H1 (cell line): ENCODE measurements at regions not wholly inside any gene's neighbourhood (a gene's known extent, or its start where the extent isn't known, plus 50 kb on each side); places are given as distances from the start of the nearest gene placed in this dataset.

ENCODE experiments used
- HDAC6 ChIP-seq: IDR thresholded peaks from one replicate; pipeline ENCODE4 v1.7.1; 2012; ENCODE audit warnings: low read depth, mild to moderate bottlenecking, inconsistent platforms, low read length, moderate library complexity
- NRF1 ChIP-seq: IDR thresholded peaks from 2 replicates; pipeline ENCODE4 v1.6.1; 2011; ENCODE audit warnings: mild to moderate bottlenecking, low read depth, low read length, improper control_type of control experiment
- POU5F1 ChIP-seq: IDR thresholded peaks from 2 replicates; pipeline ENCODE4 v1.6.1; 2011; ENCODE audit warnings: low read depth, mild to moderate bottlenecking, low read length, moderate library complexity
- RAD21 ChIP-seq, 2 experiments: IDR thresholded peaks in 1 of 2; conservative IDR thresholded peaks in 1 of 2; 2 replicates each; pipeline ENCODE4 v1.6.1; 2011; ENCODE audit warnings: low read depth in 2 of 2, low read length in 2 of 2, improper control_type of control experiment in 1 of 2, inconsistent platforms in 1 of 2, mild to moderate bottlenecking in 1 of 2, moderate library complexity in 1 of 2
- RFX5 ChIP-seq: IDR thresholded peaks from 2 replicates; pipeline ENCODE4 v1.6.1; 2011; ENCODE audit warnings: low read depth, low read length, improper control_type of control experiment, borderline replicate concordance
- SIRT6 ChIP-seq: IDR thresholded peaks from one replicate; pipeline ENCODE4 v1.7.1; 2012; ENCODE audit warnings: low read length, inconsistent platforms
- TCF12 ChIP-seq: IDR thresholded peaks from 2 replicates; pipeline ENCODE4 v1.6.1; 2011; ENCODE audit warnings: low read depth, mild to moderate bottlenecking, low read length
- TEAD4 ChIP-seq: IDR thresholded peaks from 2 replicates; pipeline ENCODE4 v1.6.1; 2012; ENCODE audit warnings: low read depth, low read length, inconsistent platforms, mixed read lengths

DNA sequence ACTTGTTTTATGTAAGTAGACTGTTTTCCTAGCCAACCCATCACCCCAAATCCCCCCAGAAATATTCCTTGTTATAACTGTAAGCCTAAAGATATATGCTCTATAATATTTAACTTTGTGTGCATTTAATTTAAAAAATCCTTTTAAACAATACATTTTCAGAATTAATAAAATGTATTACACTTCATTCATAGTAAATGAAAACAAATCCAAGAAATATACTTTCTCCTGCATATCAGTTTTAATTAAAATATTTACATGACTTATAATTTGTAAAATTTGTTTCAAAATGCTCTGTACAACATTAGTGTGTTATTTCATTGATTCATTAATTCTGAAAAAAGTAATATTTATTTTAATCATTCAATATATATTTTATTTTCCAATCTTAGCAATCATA, 669.1 kb upstream of the PCDH20 start (continued):
- TF ChIP-seq RAD21 (IDR thresholded peaks at IDR 0.05 in 1 of 2, conservative IDR thresholded peaks at IDR 0.05 in 1 of 2; ENCODE audit: low read depth in 2 of 2, low read length in 2 of 2) = no peak
- TF ChIP-seq TCF12 = no peak
- no peak for TF ChIP-seq TEAD4
- TF ChIP-seq RFX5 = no peak
- TF ChIP-seq HDAC6 = no peak
- no peak for TF ChIP-seq NRF1
- no peak for TF ChIP-seq POU5F1
- TF ChIP-seq SIRT6 = no peak
